H7 (cell line): ENCODE measurements at regions not wholly inside any gene's neighbourhood (a gene's known extent, or its start where the extent isn't known, plus 50 kb on each side); places are given as distances from the start of the nearest gene placed in this dataset.
A peak's percentile ranks its signal among the peaks of the same experiment; 100 is the strongest.

Experiments used
- DNase-seq: peaks from one replicate; pipeline ENCODE4 v3.0.0; 2012
- H3K27me3 ChIP-seq: 2 replicates; pipeline ENCODE4 v1.6.0; 2011; ENCODE audit warnings: mild to moderate bottlenecking, low read length; ENCODE audit not compliant: control insufficient read depth, insufficient read depth
- H3K36me3 ChIP-seq: replicated peaks from 2 replicates; pipeline ENCODE4 v1.5.1; 2011; ENCODE audit warnings: low read length; ENCODE audit not compliant: control insufficient read depth, insufficient read depth
- H3K4me3 ChIP-seq: 2 replicates; pipeline ENCODE4 v1.5.1; 2011; ENCODE audit warnings: low read depth, mild to moderate bottlenecking, control low read depth, low read length, moderate library complexity; ENCODE audit not compliant: insufficient read depth

DNA sequence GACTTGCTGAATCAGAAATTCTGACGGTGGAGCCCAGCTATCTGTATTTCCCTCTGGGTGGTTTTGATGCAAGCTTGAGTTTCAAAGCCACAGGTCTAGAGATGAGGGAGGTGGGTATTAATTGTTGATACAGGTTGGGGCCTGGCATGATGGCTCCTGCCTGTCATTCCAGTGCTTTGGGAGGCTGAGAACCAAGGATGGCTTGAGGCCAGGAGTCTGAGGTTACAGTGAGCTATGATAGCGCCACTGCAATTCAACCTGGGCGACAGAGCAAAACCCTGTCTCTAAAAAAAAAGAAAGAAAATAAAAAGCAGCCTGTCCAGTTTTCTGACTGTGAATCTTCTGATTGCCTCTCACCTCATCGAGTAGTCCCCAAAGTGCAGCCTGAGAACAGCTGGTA is 184.8 kb upstream of the SASH1 start:
- Histone ChIP-seq H3K36me3 (no peaks in the 10 kb centered on the region), H3K27me3 (no peaks in the 10 kb centered on the region), H3K4me3 (no peak overlapping the region)
- no peak for DNase-seq

- H3K4me3 ChIP-seq: no peak overlapping the region
- DNase-seq: no peak
- no peaks in the 10 kb centered on the region for H3K27me3 ChIP-seq
- no peaks in the 10 kb centered on the region for H3K36me3 ChIP-seq
Observed at GRCh38 chr6:148164645-148165044, 178.0 kb upstream of the SASH1 start.

- H3K36me3 ChIP-seq: no peaks in the 10 kb centered on the region
- H3K27me3 ChIP-seq: no peaks in the 10 kb centered on the region
- DNase-seq: peak; percentile 28
- no peak overlapping the region for H3K4me3 ChIP-seq
Observed at GRCh38 chr6:148166339-148166968, 176.2 kb upstream of the SASH1 start.

DNA sequence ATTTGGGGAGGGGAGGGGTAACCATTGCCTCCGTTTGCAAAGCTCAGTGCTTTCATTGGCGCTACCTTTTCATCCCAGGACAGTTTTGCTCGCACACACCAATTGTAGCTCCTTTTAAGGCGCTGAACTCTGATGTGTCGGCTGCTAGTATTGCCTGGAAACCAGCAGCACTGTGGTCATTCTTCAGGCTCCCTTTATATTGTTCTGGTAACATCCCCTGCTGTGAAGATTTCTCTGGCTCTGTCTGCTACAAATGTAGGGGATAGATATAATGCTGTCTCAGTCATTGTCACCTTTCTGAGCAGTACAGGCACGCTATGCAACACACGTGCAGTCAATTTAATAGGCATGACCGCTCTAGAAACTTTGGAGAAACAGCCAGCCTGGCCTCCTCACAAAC is 172.9 kb upstream of the SASH1 start:
- Histone ChIP-seq H3K36me3 (no peaks in the 10 kb centered on the region), H3K27me3 (no peaks in the 10 kb centered on the region), H3K4me3 (no peak overlapping the region)
- DNase-seq: no peak

GRCh38 chr6:148170286-148170685 is 172.4 kb upstream of the SASH1 start:
- Histone ChIP-seq H3K4me3 (no peak overlapping the region), H3K27me3 (no peaks in the 10 kb centered on the region), H3K36me3 (no peaks in the 10 kb centered on the region)
- no peak for DNase-seq

DNA sequence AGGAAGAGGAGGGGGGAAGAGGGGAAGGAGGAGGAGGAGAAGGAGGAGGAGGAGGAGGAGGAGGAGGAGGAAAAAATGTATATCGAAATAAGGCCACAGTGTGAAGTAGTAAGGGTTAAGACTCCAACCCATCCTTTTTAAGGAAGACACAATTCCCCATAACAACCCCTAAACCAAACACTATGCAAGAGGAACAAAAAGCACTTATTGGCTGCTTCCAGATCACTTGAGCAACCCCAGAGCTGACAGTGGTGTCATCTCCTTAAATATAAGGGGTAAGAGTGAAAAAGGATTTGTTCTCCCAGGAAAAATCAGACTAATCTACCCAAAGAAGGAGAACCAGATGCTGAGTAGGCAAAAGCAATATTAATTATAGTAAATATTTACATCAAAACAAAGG is 169.1 kb upstream of the SASH1 start:
- H3K4me3 ChIP-seq: no peak overlapping the region
- H3K27me3 ChIP-seq: no peaks in the 10 kb centered on the region
- no peaks in the 10 kb centered on the region for H3K36me3 ChIP-seq
- no peak for DNase-seq

GRCh38 chr6:148175550-148176188 is 167.0 kb upstream of the SASH1 start:
- Histone ChIP-seq H3K27me3 (no peaks in the 10 kb centered on the region), H3K36me3 (no peaks in the 10 kb centered on the region), H3K4me3 (no peak overlapping the region)
- DNase-seq: no peak

DNA sequence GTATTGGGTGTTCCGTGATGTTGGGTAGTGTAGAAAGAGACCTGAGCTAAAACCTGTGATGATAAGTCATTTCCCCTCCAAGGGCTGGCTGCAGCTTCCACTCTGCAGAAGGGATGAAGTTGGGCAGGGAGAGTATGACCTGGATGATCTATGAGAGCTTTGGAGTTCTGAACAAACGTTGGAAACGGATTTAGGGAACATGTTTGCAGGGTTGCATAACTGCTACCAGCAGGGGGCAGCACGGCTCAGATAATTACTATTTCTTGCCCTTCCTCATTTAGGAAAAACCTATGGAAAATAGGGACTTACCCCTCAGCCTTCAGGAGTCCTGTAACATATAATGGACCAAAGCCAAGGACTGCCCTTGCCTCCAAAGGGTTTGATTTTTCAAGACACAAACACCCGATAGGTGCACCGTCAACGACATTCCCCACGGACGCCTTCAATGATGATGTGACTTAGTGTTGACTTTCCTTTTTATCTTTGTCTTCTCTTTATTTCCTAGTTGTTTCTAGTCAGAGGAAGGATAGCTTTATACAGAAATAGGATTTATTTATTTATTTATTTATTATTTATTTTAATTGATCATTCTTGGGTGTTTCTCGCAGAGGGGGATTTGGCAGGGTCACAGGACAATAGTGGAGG is 164.9 kb upstream of the SASH1 start:
- H3K36me3 ChIP-seq: no peaks in the 10 kb centered on the region
- DNase-seq: peak; percentile 74
- no peaks in the 10 kb centered on the region for H3K27me3 ChIP-seq
- no peak overlapping the region for H3K4me3 ChIP-seq

DNA sequence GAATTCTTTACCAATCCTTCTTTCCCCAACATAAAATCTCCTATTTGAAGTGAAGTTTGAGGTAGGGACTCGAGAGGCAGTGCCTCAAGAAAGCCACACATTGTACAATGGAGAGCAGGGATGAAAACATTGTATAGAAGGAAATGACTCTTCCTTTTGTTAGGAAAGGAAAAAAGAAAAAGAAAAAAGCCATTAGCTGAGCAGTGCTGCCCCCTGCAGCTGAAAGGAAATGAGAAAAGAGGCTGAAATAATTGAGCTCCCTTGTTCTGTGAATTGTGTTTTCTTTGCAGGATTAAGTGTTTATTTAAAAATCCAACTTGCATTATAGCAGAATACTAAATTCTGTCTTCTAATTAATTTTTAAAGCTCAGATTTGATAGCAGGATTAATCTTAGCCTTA is 162.9 kb upstream of the SASH1 start:
- Histone ChIP-seq H3K36me3 (no peaks in the 10 kb centered on the region), H3K4me3 (no peak overlapping the region), H3K27me3 (no peaks in the 10 kb centered on the region)
- peak; percentile 38 for DNase-seq

DNA sequence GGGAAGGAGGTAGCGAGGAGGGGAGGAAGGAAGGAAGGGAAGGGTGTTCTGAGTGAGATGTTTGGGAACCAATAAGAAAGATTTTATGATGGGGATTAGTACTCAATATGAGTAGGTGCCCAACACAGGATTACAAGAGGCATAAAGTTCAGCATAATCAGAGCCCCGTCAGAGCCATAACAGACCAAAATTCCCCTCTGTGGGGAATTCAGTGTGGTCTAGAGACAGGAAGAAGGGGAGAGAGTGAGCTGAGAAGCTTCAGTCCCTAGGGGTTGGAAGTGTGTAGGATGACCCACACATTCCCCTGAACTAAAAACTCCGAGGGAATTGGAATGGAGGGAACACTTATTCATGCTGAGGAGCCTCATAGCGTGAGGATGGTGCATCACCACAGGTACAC is 160.3 kb upstream of the SASH1 start:
- no peaks in the 10 kb centered on the region for H3K27me3 ChIP-seq
- DNase-seq: no peak
- H3K4me3 ChIP-seq: no peak overlapping the region
- no peaks in the 10 kb centered on the region for H3K36me3 ChIP-seq

GRCh38 chr6:148183776-148184175 is 158.9 kb upstream of the SASH1 start:
- H3K4me3 ChIP-seq: no peak overlapping the region
- H3K36me3 ChIP-seq: no peaks in the 10 kb centered on the region
- H3K27me3 ChIP-seq: no peaks in the 10 kb centered on the region
- DNase-seq: no peak

GRCh38 chr6:148186916-148187315 is 155.7 kb upstream of the SASH1 start:
- Histone ChIP-seq H3K36me3 (no peaks in the 10 kb centered on the region), H3K4me3 (no peak overlapping the region), H3K27me3 (no peaks in the 10 kb centered on the region)
- DNase-seq: no peak

GRCh38 chr6:148192310-148192709 is 150.3 kb upstream of the SASH1 start:
- DNase-seq: no peak
- H3K27me3 ChIP-seq: no peaks in the 10 kb centered on the region
- H3K4me3 ChIP-seq: no peak overlapping the region
- no peaks in the 10 kb centered on the region for H3K36me3 ChIP-seq

- DNase-seq: no peak
- H3K27me3 ChIP-seq: no peaks in the 10 kb centered on the region
Observed at GRCh38 chr6:148193063-148193680, 149.5 kb upstream of the SASH1 start.

DNA sequence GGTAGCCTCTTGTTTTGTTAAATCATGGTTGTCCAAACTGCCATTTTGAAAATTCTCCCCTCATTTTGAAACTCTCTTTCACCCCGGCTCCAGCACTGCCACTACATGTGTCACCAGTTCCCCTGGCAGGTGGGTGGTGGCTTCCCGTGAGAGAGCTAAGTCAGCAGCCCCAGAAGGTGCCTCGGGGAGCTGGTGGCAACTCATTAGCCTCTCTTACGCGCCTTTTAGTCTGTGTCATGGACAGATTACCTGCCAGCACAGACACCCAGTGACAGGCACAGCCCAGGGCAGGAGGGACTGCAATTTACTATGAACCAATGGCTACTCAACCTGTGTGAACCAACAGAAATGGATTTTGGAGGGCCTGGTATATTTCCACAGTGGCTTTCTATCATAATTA is 147.1 kb upstream of the SASH1 start:
- Histone ChIP-seq H3K36me3 (no peaks in the 10 kb centered on the region), H3K27me3 (no peaks in the 10 kb centered on the region)
- no peak for DNase-seq

More at GRCh38 chr6:148193063-148193680, 149.5 kb upstream of the SASH1 start:
- Histone ChIP-seq H3K4me3 (no peak overlapping the region), H3K36me3 (no peaks in the 10 kb centered on the region)

More for the DNA sequence above, 147.1 kb upstream of the SASH1 start:
- H3K4me3 ChIP-seq: no peak overlapping the region
